Thyroid gland (tissue), 4 donors: ENCODE measurements at regions not wholly inside any gene's neighbourhood (a gene's known extent, or its start where the extent isn't known, plus 50 kb on each side); places are given as distances from the start of the nearest gene placed in this dataset.

Source experiments
- DNase-seq, 2 donors: peaks; one replicate each; pipeline ENCODE4 v3.0.0-alpha.2; 2019
- H3K27ac ChIP-seq, 3 donors: fragments of 200-600 bp; sonication (generic); 1 replicate in 2 of 3; 2 replicates in 1 of 3; pipeline ENCODE4 v1.5.1; 2016 to 2019; ENCODE audit warnings: mild to moderate bottlenecking in 1 of 3, moderate library complexity in 1 of 3
- H3K27me3 ChIP-seq: fragments of 200-600 bp; sonication (generic); one replicate; pipeline ENCODE4 v1.5.1; 2019
- H3K36me3 ChIP-seq, 2 donors: fragments of 200-600 bp; sonication (generic); one replicate each; pipeline ENCODE4 v1.5.1; 2016 to 2019
- H3K4me1 ChIP-seq, 2 donors: fragments of 200-600 bp; sonication (generic); one replicate each; pipeline ENCODE4 v1.5.1; 2017 to 2019
- H3K4me3 ChIP-seq, 3 donors: fragments of 200-600 bp; sonication (generic); replicated peaks in 1 of 3; 1 replicate in 2 of 3; 2 replicates in 1 of 3; pipeline ENCODE4 v1.5.1; 2016; ENCODE audit warnings: mild to moderate bottlenecking in 1 of 3
- H3K9me3 ChIP-seq: fragments of 200-600 bp; sonication (generic); one replicate; pipeline ENCODE4 v1.5.1; 2017
- POLR2A ChIP-seq, 2 donors: fragments of 450-650 bp; IDR thresholded peaks; one replicate each; pipeline ENCODE4 v1.6.1; 2017; ENCODE audit warnings: antibody characterized with exemption in 2 of 2, mild to moderate bottlenecking in 2 of 2, moderate library complexity in 1 of 2
- WGBS, 2 donors: methylation state at CpG; one replicate each; pipeline ENCODE4 v1.1.5; 2017; 5-methylcytosine and 5-hydroxymethylcytosine counted together
- intact Hi-C: fragments of 100-400 bp; cut with DNase I; formaldehyde crosslinking; loops from one replicate; pipeline ENCODE4 v1.15.1; 2023
- TF ChIP-seq, protein P1 (sequence below), 6 experiments: fragments of 200-600 bp in 3 of 6; fragments of 450-650 bp in 3 of 6; sonication (generic) in 3 of 6; IDR thresholded peaks; one replicate each; pipeline ENCODE4 v1.5.1; 2016 to 2019; ENCODE audit warnings: antibody characterized with exemption in 6 of 6, mild to moderate bottlenecking in 2 of 6, inconsistent platforms in 1 of 6, moderate library complexity in 1 of 6

DNA sequence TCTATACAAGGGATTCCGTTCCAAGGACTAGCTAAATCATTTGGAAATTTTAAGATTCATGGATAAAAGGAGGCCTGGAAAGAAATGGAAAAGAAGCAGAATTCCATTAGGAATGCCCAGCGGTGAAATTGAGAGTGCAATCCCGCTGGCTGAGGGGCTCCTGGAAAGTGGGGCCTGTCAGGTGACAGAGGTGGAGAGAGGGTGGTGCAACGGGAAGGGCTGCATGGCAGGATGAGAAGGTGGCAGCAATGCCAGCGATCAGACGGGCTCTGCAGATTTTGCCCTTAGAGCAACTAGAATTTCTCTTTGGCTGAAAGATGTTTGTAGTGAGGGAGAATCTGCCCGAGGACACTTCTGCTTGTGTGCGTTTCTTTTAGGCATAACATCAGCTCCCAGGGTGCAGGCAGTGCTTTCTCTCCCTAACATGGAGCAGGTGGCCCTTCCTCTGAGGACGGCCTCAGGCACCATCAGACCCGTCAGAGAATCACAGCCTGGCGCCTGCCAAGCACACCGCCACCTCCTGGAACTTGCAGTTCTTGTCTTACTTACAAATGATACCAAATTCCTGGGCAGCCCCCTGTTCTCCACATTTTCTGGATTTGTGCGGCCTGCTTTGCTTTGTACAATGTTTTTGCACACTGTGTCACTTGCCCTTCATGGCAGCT is 261.6 kb downstream of the NDUFA10 start:
- Histone ChIP-seq H3K36me3 (no peaks in the 10 kb centered on the region), H3K9me3 (no peaks in the 10 kb centered on the region), H3K27me3 (no peaks in the 10 kb centered on the region), H3K4me3 (no peak overlapping the region), H3K4me1 (peaks cover 0 to 5% of the 10 kb centered on the region in 2 donors), H3K27ac (no peak overlapping the region)
- 76 to 77% methylated on average over 13 of the region's 13 CpGs for WGBS, 2 donors
- intact Hi-C loops = no loop called here
- no peak for DNase-seq
- no peak for TF ChIP-seq POLR2A (IDR thresholded peaks at IDR 0.05)
- TF ChIP-seq, protein P1, sequence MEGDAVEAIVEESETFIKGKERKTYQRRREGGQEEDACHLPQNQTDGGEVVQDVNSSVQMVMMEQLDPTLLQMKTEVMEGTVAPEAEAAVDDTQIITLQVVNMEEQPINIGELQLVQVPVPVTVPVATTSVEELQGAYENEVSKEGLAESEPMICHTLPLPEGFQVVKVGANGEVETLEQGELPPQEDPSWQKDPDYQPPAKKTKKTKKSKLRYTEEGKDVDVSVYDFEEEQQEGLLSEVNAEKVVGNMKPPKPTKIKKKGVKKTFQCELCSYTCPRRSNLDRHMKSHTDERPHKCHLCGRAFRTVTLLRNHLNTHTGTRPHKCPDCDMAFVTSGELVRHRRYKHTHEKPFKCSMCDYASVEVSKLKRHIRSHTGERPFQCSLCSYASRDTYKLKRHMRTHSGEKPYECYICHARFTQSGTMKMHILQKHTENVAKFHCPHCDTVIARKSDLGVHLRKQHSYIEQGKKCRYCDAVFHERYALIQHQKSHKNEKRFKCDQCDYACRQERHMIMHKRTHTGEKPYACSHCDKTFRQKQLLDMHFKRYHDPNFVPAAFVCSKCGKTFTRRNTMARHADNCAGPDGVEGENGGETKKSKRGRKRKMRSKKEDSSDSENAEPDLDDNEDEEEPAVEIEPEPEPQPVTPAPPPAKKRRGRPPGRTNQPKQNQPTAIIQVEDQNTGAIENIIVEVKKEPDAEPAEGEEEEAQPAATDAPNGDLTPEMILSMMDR (IDR thresholded peaks at IDR 0.05) = no peak

DNA sequence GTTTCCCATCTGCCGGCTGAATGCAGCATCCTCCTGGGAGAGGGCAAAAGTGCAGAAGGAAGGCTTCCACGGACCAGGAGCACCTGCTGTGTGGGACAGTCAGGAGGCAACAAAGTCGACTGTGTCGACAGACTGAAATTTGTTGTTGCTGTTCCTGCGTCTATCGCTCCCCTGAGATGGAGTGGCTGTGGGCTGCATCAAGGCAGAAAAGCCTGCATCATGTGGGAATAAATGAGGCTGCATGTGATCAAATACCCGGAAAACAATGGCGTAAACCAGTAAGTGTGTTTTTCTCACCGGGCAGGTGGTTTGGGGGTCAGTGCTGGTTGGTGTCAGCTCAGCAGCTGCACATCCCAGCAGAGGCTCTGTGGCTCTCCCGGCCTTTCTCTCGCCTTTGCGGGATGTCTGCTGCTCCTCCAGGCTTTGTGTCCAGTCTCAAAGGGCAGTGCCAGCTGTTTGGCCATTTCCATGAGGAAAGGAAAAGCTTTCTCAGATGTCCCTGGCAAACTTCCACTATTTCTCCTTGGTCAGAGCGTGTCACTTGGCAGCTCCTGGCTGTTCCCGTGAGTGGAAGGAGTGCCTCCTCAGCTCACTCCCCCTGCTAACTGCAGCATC is 262.4 kb downstream of the NDUFA10 start:
- no peaks in the 10 kb centered on the region for H3K27me3 ChIP-seq

DNA sequence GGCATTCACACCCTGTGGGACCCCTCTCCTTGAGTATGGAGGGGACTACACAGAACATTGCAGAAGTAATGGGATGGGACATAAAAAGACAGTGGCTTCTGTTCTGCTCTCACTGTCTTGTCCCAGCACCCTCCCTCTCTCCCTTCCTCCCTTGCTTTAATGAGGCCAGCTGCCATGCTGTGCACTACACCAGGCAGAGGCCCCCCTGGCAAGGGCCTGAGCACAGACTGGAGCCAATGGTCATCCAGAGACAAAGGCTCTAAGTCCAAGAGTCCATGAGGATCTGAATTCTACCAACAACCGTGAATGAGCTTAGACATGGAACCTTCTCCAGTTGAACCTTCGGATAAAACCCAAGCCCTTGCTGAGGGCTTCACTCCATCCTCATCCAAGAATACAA is 263.0 kb downstream of the NDUFA10 start:
- H3K4me1 ChIP-seq = peaks cover 0 to 11% of the 10 kb centered on the region in 2 donors
- no peaks in the 10 kb centered on the region for H3K9me3 ChIP-seq
- no peaks in the 10 kb centered on the region for H3K27me3 ChIP-seq
- TF ChIP-seq, protein P1 (IDR thresholded peaks at IDR 0.05) = no peak
- TF ChIP-seq POLR2A (IDR thresholded peaks at IDR 0.05) = no peak
- no peaks in the 10 kb centered on the region for H3K36me3 ChIP-seq
- 83 to 96% methylated on average over 2 of the region's 2 CpGs for WGBS, 2 donors
- no peak for DNase-seq
- intact Hi-C loops = no loop called here
- no peak overlapping the region for H3K4me3 ChIP-seq
- no peak overlapping the region for H3K27ac ChIP-seq

More for the DNA sequence above, 262.4 kb downstream of the NDUFA10 start:
- peaks cover 0 to 11% of the 10 kb centered on the region in 2 donors for H3K4me1 ChIP-seq
- TF ChIP-seq POLR2A (IDR thresholded peaks at IDR 0.05) = no peak
- TF ChIP-seq, protein P1 (IDR thresholded peaks at IDR 0.05) = no peak
- H3K27ac ChIP-seq = no peak overlapping the region
- no peak for DNase-seq
- WGBS, 2 donors = 76 to 77% methylated on average over 14 of the region's 14 CpGs
- H3K9me3 ChIP-seq = no peaks in the 10 kb centered on the region
- no peaks in the 10 kb centered on the region for H3K36me3 ChIP-seq
- no peak overlapping the region for H3K4me3 ChIP-seq
- intact Hi-C loops = no loop called here

DNA sequence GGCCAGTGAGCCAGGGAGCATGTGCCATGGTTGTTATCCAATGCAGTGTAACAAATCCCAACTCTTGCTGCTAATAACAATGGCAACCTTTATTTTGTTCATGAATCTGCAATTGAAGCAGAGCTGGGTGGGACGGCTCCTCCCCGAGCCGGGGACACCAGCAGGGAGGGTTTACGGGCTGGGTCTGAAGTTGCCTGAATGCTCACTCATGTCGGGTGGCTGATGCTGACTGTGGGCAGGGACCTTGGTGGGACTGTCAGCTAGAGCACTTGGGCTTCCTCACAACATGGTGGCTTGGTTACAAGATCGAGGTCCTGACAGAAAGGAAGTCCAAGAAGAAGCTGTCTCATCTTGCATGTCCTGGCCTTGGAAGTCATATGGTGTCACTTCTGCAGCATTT is 264.5 kb downstream of the NDUFA10 start:
- WGBS, 2 donors = 95% methylated on average over 6 of the region's 6 CpGs
- intact Hi-C loops = no loop called here
- H3K27me3 ChIP-seq = no peaks in the 10 kb centered on the region
- H3K4me1 ChIP-seq = peaks cover 0 to 11% of the 10 kb centered on the region in 2 donors
- H3K4me3 ChIP-seq = no peak overlapping the region
- DNase-seq = no peak
- no peak overlapping the region for H3K27ac ChIP-seq
- no peaks in the 10 kb centered on the region for H3K9me3 ChIP-seq
- H3K36me3 ChIP-seq = no peaks in the 10 kb centered on the region
- TF ChIP-seq, protein P1 (IDR thresholded peaks at IDR 0.05) = no peak
- TF ChIP-seq POLR2A (IDR thresholded peaks at IDR 0.05) = no peak

DNA sequence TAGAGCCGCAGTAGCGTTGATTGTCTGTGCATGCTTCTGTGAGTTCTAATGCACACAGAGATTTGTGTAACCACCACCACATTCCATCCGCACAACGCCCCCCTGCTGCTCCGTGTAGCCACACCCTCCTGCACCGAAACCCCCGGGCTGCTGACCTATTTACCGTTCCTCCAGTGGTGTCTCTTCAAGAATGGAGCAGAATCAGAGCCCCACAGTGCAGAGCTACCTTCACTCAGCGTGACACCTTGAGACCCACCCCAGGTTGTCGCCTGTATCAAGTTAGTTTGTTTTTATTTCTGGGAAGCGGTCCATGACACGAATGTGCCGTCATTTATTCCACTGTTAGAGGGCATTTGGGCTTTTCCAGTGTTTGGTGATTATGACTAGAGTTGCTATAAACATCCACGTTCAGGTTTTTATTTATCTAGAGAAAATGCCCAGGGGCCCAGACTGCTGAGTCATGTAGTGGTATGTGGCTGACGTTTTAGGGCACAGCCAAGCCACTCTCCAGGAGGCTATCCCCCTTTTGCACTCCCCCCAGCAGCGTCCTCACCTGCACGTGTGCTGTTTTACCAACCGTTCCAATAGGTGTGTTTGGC is 266.8 kb downstream of the NDUFA10 start:
- Histone ChIP-seq H3K9me3 (no peaks in the 10 kb centered on the region), H3K27ac (no peak overlapping the region), H3K36me3 (no peaks in the 10 kb centered on the region), H3K4me1 (peaks cover 0 to 11% of the 10 kb centered on the region in 2 donors), H3K27me3 (no peaks in the 10 kb centered on the region), H3K4me3 (no peak overlapping the region)
- WGBS, 2 donors = 48 to 55% methylated on average over 18 of the region's 18 CpGs
- TF ChIP-seq POLR2A (IDR thresholded peaks at IDR 0.05) = no peak
- TF ChIP-seq, protein P1 (IDR thresholded peaks at IDR 0.05) = no peak
- DNase-seq = no peak
- intact Hi-C loops = no loop called here
